ENCODE measurements at regions not wholly inside any gene's neighbourhood (a gene's known extent, or its start where the extent isn't known, plus 50 kb on each side); places are given as distances from the start of the nearest gene placed in this dataset.
A peak's percentile ranks its signal among the peaks of the same experiment; 100 is the strongest.

DNA sequence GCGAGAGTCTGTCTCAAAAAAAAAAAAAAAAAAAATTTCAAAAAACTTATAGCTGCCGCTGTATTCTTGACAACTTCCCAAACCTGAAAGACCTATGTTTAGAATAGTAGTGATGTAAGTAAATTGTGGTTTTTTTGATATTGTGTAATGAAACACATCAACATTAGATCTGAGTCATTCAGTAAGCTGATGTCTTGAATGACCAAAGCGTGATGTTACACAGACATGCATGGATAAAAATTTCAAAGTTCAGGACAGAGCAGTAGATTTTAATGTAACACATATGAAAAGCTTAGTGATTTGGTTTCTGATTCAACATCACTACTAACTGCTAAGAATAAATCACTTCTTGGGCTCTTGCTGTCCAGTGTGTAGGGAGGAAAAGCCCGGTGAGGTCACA lies 69.3 kb upstream of the MEX3C start:
- TF ChIP-seq POLR2A (IDR thresholded peaks at IDR 0.05) (no peak), CTCF (IDR thresholded peaks at IDR 0.05) (no peak)
- H3K27me3 ChIP-seq: no peaks in the 10 kb centered on the region
- intact Hi-C loops (cut with DNase I): no loop called here
- no peak overlapping the region for H3K27ac ChIP-seq
- no peak for DNase-seq
- H3K36me3 ChIP-seq: no peaks in the 10 kb centered on the region
- no peak overlapping the region for H3K4me3 ChIP-seq
- ATAC-seq: no peak
- WGBS, 4 donors: 85 to 93% (median 92%) methylated on average over 4 of the region's 4 CpGs
- H3K9me3 ChIP-seq: no peaks in the 10 kb centered on the region
- no peaks in the 10 kb centered on the region for H3K4me1 ChIP-seq

DNA sequence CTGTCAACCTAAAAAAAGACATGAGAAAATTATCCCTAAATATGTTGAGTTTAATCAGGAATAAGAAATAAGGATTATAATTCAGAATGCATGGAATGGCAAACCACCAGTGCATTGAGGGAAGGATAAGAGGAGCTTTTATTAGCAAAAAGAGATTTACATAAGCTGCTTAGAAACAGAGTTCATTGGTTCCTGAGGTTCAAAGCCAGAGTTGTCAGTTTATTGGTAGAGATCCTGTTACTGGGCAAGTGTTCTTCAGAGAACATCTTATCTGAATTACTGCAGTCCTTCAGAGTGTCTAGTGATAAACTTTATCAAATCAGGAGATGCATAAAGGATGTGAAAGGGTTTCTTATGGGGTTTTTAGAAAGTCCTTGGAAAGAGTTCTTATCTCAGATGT lies 76.0 kb upstream of the MEX3C start:
- Histone ChIP-seq H3K27ac (no peak overlapping the region), H3K27me3 (no peaks in the 10 kb centered on the region), H3K36me3 (no peaks in the 10 kb centered on the region), H3K9me3 (no peaks in the 10 kb centered on the region), H3K4me3 (no peak overlapping the region), H3K4me1 (peaks cover 0 to 9% (median 0%) of the 10 kb centered on the region in 12 donors)
- DNase-seq (no peak), ATAC-seq (no peak)
- TF ChIP-seq POLR2A (IDR thresholded peaks at IDR 0.05) (no peak), CTCF (IDR thresholded peaks at IDR 0.05) (no peak)
- intact Hi-C loops (cut with DNase I): loop anchor here in 1 of 10 donors (10.0 kb wide), 1 partner anchor 111 kb away; no protein-coding TSS in a partner anchor

- Histone ChIP-seq H3K4me1 (peaks cover 0 to 9% (median 0%) of the 10 kb centered on the region in 12 donors), H3K36me3 (no peaks in the 10 kb centered on the region), H3K27ac (no peak overlapping the region), H3K4me3 (no peak overlapping the region), H3K27me3 (no peaks in the 10 kb centered on the region), H3K9me3 (no peaks in the 10 kb centered on the region)
- peak in 3 of 4 donors; percentile 46 to 78 (median 49) for ATAC-seq
- intact Hi-C loops (cut with DNase I): loop anchor here in 1 of 10 donors (10.0 kb wide), 1 partner anchor 109 kb away; no protein-coding TSS in a partner anchor
- 44 to 54% (median 49%) methylated on average over 6 of the region's 6 CpGs for WGBS, 4 donors
- DNase-seq: peak in 4 of 5 donors; percentile 29 to 76 (median 54)
- TF ChIP-seq POLR2A (IDR thresholded peaks at IDR 0.05) (no peak), CTCF (IDR thresholded peaks at IDR 0.05) (no peak)
These were observed 78.4 kb upstream of the MEX3C start for GRCh38 chr18:51275712-51276476.

GRCh38 chr18:51278045-51278649 lies 80.7 kb upstream of the MEX3C start:
- Histone ChIP-seq H3K9me3 (no peaks in the 10 kb centered on the region), H3K4me3 (no peak overlapping the region), H3K27me3 (no peaks in the 10 kb centered on the region), H3K36me3 (no peaks in the 10 kb centered on the region), H3K4me1 (peaks cover 0 to 9% (median 0%) of the 10 kb centered on the region in 12 donors), H3K27ac (no peak overlapping the region)
- WGBS, 4 donors: 81 to 87% (median 83%) methylated on average over 4 of the region's 4 CpGs
- TF ChIP-seq CTCF (IDR thresholded peaks at IDR 0.05) (peak in 10 of 12 donors; percentile 30 to 56 (median 54)), POLR2A (IDR thresholded peaks at IDR 0.05) (no peak)
- peak; percentile 28 to 64 (median 54) for ATAC-seq
- intact Hi-C loops (cut with DNase I): loop anchor here in 1 of 10 donors (10.0 kb wide), 1 partner anchor 107 kb away; no protein-coding TSS in a partner anchor
- DNase-seq: peak in 2 of 5 donors; percentile 16 to 31

All from heart left ventricle (tissue), 16 donors.